ENCODE measurements at regions not wholly inside any gene's neighbourhood (a gene's known extent, or its start where the extent isn't known, plus 50 kb on each side); places are given as distances from the start of the nearest gene placed in this dataset.

DNA sequence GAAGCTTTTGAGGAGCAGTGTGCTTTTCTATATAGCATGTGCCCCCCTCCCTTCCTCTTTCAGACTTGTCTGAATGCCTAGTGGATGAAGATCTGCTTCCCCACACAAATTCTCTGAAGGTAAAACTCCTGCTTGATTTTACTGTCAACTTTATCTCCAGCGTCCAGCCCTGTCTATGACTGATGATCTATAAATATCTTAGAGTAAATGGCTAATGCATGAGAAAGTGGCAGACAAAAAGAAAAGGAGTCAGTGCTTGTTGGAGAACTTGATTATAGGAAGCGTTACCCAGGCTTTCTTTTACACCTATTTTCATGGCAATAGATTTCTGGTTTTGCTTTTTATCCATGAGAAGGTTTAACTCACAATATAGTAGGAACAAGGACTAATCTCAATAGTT, 168.3 kb upstream of the HS3ST1 start:
- no peak for TF ChIP-seq CTCF (IDR thresholded peaks at IDR 0.05; ENCODE audit: low read depth, low read length)
- no peak for TF ChIP-seq EZH2phosphoT487 (IDR thresholded peaks at IDR 0.05; ENCODE audit: low read depth)
